GM23338 (cell line): ENCODE measurements at regions not wholly inside any gene's neighbourhood (a gene's known extent, or its start where the extent isn't known, plus 50 kb on each side); places are given as distances from the start of the nearest gene placed in this dataset.

ENCODE experiments used
- ATAC-seq: fragments of 200-7000 bp; cut with Tn5 transposase; 3 replicates; pipeline ENCODE4 v1.9.1; 2020
- DNase-seq: peaks from one replicate; pipeline ENCODE4 v3.0.0-alpha.2; 2015; ENCODE audit warnings: low spot score
- H2AFZ ChIP-seq: fragments of 200-600 bp; sonication (generic); 2 replicates; pipeline ENCODE4 v1.8.0; 2016; ENCODE audit warnings: antibody characterized with exemption, mild to moderate bottlenecking, moderate library complexity
- H3F3A ChIP-seq: fragments of 200-600 bp; sonication (generic); replicated peaks from 2 replicates; pipeline ENCODE4 v1.8.0; 2017; ENCODE audit warnings: antibody characterized with exemption, mixed run types, low read depth
- H3K27ac ChIP-seq: fragments of 200-600 bp; sonication (generic); 2 replicates; pipeline ENCODE4 v1.6.1; 2016; ENCODE audit warnings: low read depth
- H3K27me3 ChIP-seq: fragments of 200-600 bp; sonication (generic); 2 replicates; pipeline ENCODE4 v1.8.0; 2016; ENCODE audit warnings: mild to moderate bottlenecking, mixed run types, moderate library complexity; ENCODE audit not compliant: insufficient read depth
- H3K36me3 ChIP-seq: fragments of 200-600 bp; sonication (generic); 2 replicates; pipeline ENCODE4 v1.8.0; 2016; ENCODE audit warnings: mild to moderate bottlenecking; ENCODE audit not compliant: insufficient read depth
- H3K4me1 ChIP-seq: fragments of 200-600 bp; sonication (generic); 2 replicates; pipeline ENCODE4 v1.8.0; 2016; ENCODE audit warnings: mild to moderate bottlenecking, moderate library complexity; ENCODE audit not compliant: insufficient read depth
- H3K4me2 ChIP-seq: fragments of 200-600 bp; sonication (generic); 2 replicates; pipeline ENCODE4 v1.7.1; 2017; ENCODE audit warnings: mixed run types
- H3K4me3 ChIP-seq: fragments of 200-600 bp; sonication (generic); 2 replicates; pipeline ENCODE4 v1.6.1; 2016; ENCODE audit warnings: mixed run types
- H3K79me2 ChIP-seq: fragments of 200-600 bp; sonication (generic); replicated peaks from 2 replicates; pipeline ENCODE4 v1.8.0; 2017; ENCODE audit warnings: mild to moderate bottlenecking; ENCODE audit not compliant: insufficient read depth
- H3K9me2 ChIP-seq: fragments of 200-600 bp; sonication (generic); 2 replicates; pipeline ENCODE4 v1.8.0; 2017; ENCODE audit not compliant: insufficient read depth
- H4K20me1 ChIP-seq: fragments of 200-600 bp; sonication (generic); replicated peaks from 2 replicates; pipeline ENCODE4 v1.8.0; 2017; ENCODE audit warnings: mild to moderate bottlenecking; ENCODE audit not compliant: insufficient read depth
- H3K27ac Mint-ChIP-seq: 2 replicates; pipeline ENCODE4 v1.8.0; 2020; ENCODE audit warnings: inconsistent platforms, mild to moderate bottlenecking, moderate library complexity, mixed read lengths
- H3K27me3 Mint-ChIP-seq: 3 replicates; pipeline ENCODE4 v1.8.0; 2022; ENCODE audit warnings: low read depth, mild to moderate bottlenecking, moderate library complexity, mixed read lengths, inconsistent platforms; ENCODE audit not compliant: insufficient read depth, poor library complexity
- H3K36me3 Mint-ChIP-seq: 3 replicates; pipeline ENCODE4 v1.8.0; 2021; ENCODE audit warnings: low read depth, mild to moderate bottlenecking, inconsistent platforms, moderate library complexity, mixed read lengths
- H3K4me1 Mint-ChIP-seq: 3 replicates; pipeline ENCODE4 v1.8.0; 2020; ENCODE audit warnings: mild to moderate bottlenecking, inconsistent platforms, mixed read lengths
- H3K4me3 Mint-ChIP-seq: 3 replicates; pipeline ENCODE4 v1.8.0; 2021; ENCODE audit warnings: moderate library complexity, mild to moderate bottlenecking, inconsistent platforms, mixed read lengths
- H3K9me3 Mint-ChIP-seq: 3 replicates; pipeline ENCODE4 v1.8.0; 2020; ENCODE audit warnings: moderate library complexity, mild to moderate bottlenecking, inconsistent platforms, mixed read lengths
- EZH2 ChIP-seq: fragments of 200-600 bp; sonication (generic); IDR thresholded peaks from one replicate; pipeline ENCODE4 v1.8.0; 2017; ENCODE audit warnings: antibody characterized with exemption, mild to moderate bottlenecking, low read depth; ENCODE audit not compliant: unreplicated experiment
- NANOG ChIP-seq: IDR thresholded peaks from 2 replicates; pipeline ENCODE4 v1.6.1; 2016; ENCODE audit warnings: antibody characterized with exemption, borderline replicate concordance
- POLR2AphosphoS5 ChIP-seq: IDR thresholded peaks from 2 replicates; pipeline ENCODE4 v1.6.1; 2016; ENCODE audit warnings: antibody characterized with exemption, low read depth
- STAT1 ChIP-seq: IDR thresholded peaks from one replicate; pipeline ENCODE4 v1.6.1; 2016; ENCODE audit warnings: antibody characterized with exemption; ENCODE audit not compliant: unreplicated experiment
- ZNF114 ChIP-seq: fragments of 250-450 bp; sonication (Bioruptor Pico); IDR thresholded peaks from 2 replicates; pipeline ENCODE4 v1.5.0; 2020; ENCODE audit warnings: mild to moderate bottlenecking, moderate library complexity
- TF ChIP-seq, protein P1 (sequence below): fragments of 250-450 bp; sonication (Bioruptor Pico); IDR thresholded peaks from 2 replicates; pipeline ENCODE4 v1.5.0; 2020; ENCODE audit warnings: mild to moderate bottlenecking, moderate library complexity
- TF ChIP-seq, protein P2 (sequence below): IDR thresholded peaks from one replicate; pipeline ENCODE4 v1.6.1; 2018; ENCODE audit warnings: antibody characterized with exemption; ENCODE audit not compliant: unreplicated experiment

DNA sequence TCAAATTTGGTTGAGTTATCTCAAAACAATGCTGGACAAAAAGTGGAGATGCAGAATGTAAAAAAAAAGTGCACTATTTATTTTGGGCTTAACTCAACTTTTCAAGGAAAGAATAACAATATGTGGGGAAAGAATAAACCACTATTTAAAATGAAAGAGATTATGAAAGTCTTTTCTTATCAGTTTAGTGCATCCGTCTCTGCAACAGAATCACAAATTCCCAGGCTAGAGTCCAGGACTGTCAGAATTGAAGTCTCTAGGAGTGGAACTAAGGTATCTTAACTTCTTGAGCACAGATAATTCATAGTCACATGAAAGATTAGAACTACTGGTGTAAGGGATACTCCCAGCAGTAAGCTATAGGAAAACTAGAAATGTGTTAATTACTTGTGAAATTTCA, 1200.3 kb upstream of the LRRN3 start:
- no peaks in the 10 kb centered on the region for H3K9me2 ChIP-seq
- H3K4me1 Mint-ChIP-seq, result no peaks in the 10 kb centered on the region
- 0 out of 3 replicates have a peak, but pooled peaks cover 3% of the 10 kb centered on the region for H3K9me3 Mint-ChIP-seq
- no peak overlapping the region for H3K4me3 Mint-ChIP-seq
- no peak overlapping the region for H3K27ac ChIP-seq
- no peaks in the 10 kb centered on the region for H3K79me2 ChIP-seq
- H3K27me3 ChIP-seq, result no peaks in the 10 kb centered on the region
- no peaks in the 10 kb centered on the region for H3K36me3 ChIP-seq
- TF ChIP-seq EZH2 (no peak), STAT1 (no peak), NANOG (no peak), POLR2AphosphoS5 (no peak), ZNF114 (no peak)
- TF ChIP-seq, protein P1, sequence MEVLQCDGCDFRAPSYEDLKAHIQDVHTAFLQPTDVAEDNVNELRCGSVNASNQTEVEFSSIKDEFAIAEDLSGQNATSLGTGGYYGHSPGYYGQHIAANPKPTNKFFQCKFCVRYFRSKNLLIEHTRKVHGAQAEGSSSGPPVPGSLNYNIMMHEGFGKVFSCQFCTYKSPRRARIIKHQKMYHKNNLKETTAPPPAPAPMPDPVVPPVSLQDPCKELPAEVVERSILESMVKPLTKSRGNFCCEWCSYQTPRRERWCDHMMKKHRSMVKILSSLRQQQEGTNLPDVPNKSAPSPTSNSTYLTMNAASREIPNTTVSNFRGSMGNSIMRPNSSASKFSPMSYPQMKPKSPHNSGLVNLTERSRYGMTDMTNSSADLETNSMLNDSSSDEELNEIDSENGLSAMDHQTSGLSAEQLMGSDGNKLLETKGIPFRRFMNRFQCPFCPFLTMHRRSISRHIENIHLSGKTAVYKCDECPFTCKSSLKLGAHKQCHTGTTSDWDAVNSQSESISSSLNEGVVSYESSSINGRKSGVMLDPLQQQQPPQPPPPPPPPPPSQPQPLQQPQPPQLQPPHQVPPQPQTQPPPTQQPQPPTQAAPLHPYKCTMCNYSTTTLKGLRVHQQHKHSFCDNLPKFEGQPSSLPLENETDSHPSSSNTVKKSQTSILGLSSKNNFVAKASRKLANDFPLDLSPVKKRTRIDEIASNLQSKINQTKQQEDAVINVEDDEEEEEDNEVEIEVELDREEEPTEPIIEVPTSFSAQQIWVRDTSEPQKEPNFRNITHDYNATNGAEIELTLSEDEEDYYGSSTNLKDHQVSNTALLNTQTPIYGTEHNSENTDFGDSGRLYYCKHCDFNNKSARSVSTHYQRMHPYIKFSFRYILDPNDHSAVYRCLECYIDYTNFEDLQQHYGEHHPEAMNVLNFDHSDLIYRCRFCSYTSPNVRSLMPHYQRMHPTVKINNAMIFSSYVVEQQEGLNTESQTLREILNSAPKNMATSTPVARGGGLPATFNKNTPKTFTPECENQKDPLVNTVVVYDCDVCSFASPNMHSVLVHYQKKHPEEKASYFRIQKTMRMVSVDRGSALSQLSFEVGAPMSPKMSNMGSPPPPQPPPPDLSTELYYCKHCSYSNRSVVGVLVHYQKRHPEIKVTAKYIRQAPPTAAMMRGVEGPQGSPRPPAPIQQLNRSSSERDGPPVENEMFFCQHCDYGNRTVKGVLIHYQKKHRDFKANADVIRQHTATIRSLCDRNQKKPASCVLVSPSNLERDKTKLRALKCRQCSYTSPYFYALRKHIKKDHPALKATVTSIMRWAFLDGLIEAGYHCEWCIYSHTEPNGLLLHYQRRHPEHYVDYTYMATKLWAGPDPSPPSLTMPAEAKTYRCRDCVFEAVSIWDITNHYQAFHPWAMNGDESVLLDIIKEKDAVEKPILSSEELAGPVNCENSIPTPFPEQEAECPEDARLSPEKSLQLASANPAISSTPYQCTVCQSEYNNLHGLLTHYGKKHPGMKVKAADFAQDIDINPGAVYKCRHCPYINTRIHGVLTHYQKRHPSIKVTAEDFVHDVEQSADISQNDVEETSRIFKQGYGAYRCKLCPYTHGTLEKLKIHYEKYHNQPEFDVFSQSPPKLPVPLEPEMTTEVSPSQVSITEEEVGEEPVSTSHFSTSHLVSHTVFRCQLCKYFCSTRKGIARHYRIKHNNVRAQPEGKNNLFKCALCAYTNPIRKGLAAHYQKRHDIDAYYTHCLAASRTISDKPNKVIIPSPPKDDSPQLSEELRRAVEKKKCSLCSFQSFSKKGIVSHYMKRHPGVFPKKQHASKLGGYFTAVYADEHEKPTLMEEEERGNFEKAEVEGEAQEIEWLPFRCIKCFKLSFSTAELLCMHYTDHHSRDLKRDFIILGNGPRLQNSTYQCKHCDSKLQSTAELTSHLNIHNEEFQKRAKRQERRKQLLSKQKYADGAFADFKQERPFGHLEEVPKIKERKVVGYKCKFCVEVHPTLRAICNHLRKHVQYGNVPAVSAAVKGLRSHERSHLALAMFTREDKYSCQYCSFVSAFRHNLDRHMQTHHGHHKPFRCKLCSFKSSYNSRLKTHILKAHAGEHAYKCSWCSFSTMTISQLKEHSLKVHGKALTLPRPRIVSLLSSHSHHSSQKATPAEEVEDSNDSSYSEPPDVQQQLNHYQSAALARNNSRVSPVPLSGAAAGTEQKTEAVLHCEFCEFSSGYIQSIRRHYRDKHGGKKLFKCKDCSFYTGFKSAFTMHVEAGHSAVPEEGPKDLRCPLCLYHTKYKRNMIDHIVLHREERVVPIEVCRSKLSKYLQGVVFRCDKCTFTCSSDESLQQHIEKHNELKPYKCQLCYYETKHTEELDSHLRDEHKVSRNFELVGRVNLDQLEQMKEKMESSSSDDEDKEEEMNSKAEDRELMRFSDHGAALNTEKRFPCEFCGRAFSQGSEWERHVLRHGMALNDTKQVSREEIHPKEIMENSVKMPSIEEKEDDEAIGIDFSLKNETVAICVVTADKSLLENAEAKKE (CRISPR knock-in tag), result no peak
- TF ChIP-seq, protein P2, sequence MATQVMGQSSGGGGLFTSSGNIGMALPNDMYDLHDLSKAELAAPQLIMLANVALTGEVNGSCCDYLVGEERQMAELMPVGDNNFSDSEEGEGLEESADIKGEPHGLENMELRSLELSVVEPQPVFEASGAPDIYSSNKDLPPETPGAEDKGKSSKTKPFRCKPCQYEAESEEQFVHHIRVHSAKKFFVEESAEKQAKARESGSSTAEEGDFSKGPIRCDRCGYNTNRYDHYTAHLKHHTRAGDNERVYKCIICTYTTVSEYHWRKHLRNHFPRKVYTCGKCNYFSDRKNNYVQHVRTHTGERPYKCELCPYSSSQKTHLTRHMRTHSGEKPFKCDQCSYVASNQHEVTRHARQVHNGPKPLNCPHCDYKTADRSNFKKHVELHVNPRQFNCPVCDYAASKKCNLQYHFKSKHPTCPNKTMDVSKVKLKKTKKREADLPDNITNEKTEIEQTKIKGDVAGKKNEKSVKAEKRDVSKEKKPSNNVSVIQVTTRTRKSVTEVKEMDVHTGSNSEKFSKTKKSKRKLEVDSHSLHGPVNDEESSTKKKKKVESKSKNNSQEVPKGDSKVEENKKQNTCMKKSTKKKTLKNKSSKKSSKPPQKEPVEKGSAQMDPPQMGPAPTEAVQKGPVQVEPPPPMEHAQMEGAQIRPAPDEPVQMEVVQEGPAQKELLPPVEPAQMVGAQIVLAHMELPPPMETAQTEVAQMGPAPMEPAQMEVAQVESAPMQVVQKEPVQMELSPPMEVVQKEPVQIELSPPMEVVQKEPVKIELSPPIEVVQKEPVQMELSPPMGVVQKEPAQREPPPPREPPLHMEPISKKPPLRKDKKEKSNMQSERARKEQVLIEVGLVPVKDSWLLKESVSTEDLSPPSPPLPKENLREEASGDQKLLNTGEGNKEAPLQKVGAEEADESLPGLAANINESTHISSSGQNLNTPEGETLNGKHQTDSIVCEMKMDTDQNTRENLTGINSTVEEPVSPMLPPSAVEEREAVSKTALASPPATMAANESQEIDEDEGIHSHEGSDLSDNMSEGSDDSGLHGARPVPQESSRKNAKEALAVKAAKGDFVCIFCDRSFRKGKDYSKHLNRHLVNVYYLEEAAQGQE, result no peak
- H3K4me2 ChIP-seq, result no peak overlapping the region
- H3K27ac Mint-ChIP-seq, result no peak overlapping the region
- H3K36me3 Mint-ChIP-seq, result no peaks in the 10 kb centered on the region; the same call in 2 of the 3 replicates
- DNase-seq (no peak), ATAC-seq (no peak)
- H2AFZ ChIP-seq, result no peak overlapping the region
- no peaks in the 10 kb centered on the region for H4K20me1 ChIP-seq
- no peaks in the 10 kb centered on the region for H3F3A ChIP-seq
- no peaks in the 10 kb centered on the region for H3K27me3 Mint-ChIP-seq
- no peak overlapping the region for H3K4me3 ChIP-seq
- H3K4me1 ChIP-seq, result no peaks in the 10 kb centered on the region
